MM.1S (cell line): ENCODE measurements at regions not wholly inside any gene's neighbourhood (a gene's known extent, or its start where the extent isn't known, plus 50 kb on each side); places are given as distances from the start of the nearest gene placed in this dataset.

Experiments used
- EZH2 ChIP-seq: fragments of 300-600 bp; sonication (generic); optimal IDR thresholded peaks from 2 replicates; pipeline ENCODE3; 2017; ENCODE audit warnings: low read depth, mild to moderate bottlenecking, antibody characterized with exemption, low read length, mixed read lengths
- EZH2phosphoT487 ChIP-seq: fragments of 300-600 bp; sonication (generic); IDR thresholded peaks from 2 replicates; pipeline ENCODE4 v1.6.1; 2018; ENCODE audit warnings: antibody characterized with exemption, low read length
- TF ChIP-seq, protein P1 (sequence below): fragments of 300-600 bp; sonication (generic); IDR thresholded peaks from 2 replicates; pipeline ENCODE4 v1.5.1; 2016; ENCODE audit warnings: antibody characterized with exemption, low read length, mixed read lengths

DNA sequence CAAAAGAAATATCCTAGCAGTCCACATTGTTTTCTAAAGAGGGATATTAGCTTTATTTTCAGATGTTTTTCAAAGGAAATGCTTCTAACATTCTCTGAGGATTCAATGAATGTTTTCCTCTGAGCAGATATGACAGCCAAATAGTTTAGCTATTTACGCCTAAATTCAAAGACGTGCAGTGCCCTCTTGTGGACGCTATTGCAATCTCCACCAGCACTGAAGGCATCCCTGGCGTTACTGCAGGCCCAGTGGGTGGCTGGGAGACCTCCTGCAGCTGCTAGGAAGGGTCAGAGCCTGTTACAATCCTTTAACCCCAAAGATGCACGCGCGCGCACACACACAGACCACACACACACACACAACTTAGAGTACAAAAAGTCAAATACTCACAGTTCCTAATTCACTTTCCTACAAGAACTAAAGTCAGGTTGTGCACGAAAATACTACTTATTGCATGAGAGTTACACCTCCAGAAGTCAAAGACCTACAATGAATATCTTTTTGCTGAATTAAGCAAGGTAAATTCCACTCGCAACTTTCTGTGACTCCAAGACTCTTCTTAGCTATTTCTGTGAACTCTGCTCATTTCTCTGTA lies 589.3 kb upstream of the TMEM132C start:
- TF ChIP-seq, protein P1, sequence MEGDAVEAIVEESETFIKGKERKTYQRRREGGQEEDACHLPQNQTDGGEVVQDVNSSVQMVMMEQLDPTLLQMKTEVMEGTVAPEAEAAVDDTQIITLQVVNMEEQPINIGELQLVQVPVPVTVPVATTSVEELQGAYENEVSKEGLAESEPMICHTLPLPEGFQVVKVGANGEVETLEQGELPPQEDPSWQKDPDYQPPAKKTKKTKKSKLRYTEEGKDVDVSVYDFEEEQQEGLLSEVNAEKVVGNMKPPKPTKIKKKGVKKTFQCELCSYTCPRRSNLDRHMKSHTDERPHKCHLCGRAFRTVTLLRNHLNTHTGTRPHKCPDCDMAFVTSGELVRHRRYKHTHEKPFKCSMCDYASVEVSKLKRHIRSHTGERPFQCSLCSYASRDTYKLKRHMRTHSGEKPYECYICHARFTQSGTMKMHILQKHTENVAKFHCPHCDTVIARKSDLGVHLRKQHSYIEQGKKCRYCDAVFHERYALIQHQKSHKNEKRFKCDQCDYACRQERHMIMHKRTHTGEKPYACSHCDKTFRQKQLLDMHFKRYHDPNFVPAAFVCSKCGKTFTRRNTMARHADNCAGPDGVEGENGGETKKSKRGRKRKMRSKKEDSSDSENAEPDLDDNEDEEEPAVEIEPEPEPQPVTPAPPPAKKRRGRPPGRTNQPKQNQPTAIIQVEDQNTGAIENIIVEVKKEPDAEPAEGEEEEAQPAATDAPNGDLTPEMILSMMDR, result peak; percentile 60
- no peak for TF ChIP-seq EZH2phosphoT487
- no peak for TF ChIP-seq EZH2
